Natural killer cell (primary cell): ENCODE measurements at regions not wholly inside any gene's neighbourhood (a gene's known extent, or its start where the extent isn't known, plus 50 kb on each side); places are given as distances from the start of the nearest gene placed in this dataset.

Experiments used
- ATAC-seq, 3 donors: fragments of 150-1000 bp in 2 of 3; fragments of 200-7000 bp in 1 of 3; cut with Tn5 transposase; 1 replicate in 1 of 3; 2 replicates in 2 of 3; pipeline ENCODE4 v1.10.0; 2021; ENCODE audit warnings: mild to moderate bottlenecking in 2 of 3, moderate library complexity in 2 of 3
- DNase-seq, 2 donors: peaks; one replicate each; pipeline versions ENCODE4 v3.0.0 to v3.0.0-alpha.2; 2013 to 2021; ENCODE audit warnings: mixed read lengths in 1 of 2
- H3K27ac ChIP-seq: one replicate; pipeline ENCODE4 v1.5.1; 2013; ENCODE audit warnings: mild to moderate bottlenecking, low read length
- H3K27me3 ChIP-seq: one replicate; pipeline ENCODE4 v1.6.1; 2013; ENCODE audit warnings: low read length; ENCODE audit not compliant: control insufficient read depth, insufficient read depth
- H3K36me3 ChIP-seq: one replicate; pipeline ENCODE4 v1.6.1; 2013; ENCODE audit warnings: low read length; ENCODE audit not compliant: control insufficient read depth, insufficient read depth
- H3K4me1 ChIP-seq: one replicate; pipeline ENCODE4 v1.6.1; 2013; ENCODE audit warnings: low read length; ENCODE audit not compliant: control insufficient read depth, insufficient read depth
- H3K4me3 ChIP-seq: one replicate; pipeline ENCODE4 v1.5.1; 2013; ENCODE audit warnings: low read length
- H3K9me3 ChIP-seq: one replicate; pipeline ENCODE4 v1.6.1; 2013; ENCODE audit warnings: low read length; ENCODE audit not compliant: control insufficient read depth, insufficient read depth
- H3K27ac Mint-ChIP-seq, 2 donors: one replicate each; pipeline ENCODE4 v1.8.0; 2022; ENCODE audit warnings: mild to moderate bottlenecking in 2 of 2, mixed read lengths in 2 of 2, moderate library complexity in 1 of 2
- H3K27me3 Mint-ChIP-seq, 2 donors: one replicate each; pipeline ENCODE4 v1.8.0; 2022; ENCODE audit warnings: low read depth in 2 of 2, mixed read lengths in 2 of 2
- H3K36me3 Mint-ChIP-seq: one replicate; pipeline ENCODE4 v1.8.0; 2022; ENCODE audit warnings: mixed read lengths
- H3K4me1 Mint-ChIP-seq, 2 donors: one replicate each; pipeline ENCODE4 v1.8.0; 2022; ENCODE audit warnings: mixed read lengths in 2 of 2
- H3K4me3 Mint-ChIP-seq: one replicate; pipeline ENCODE4 v1.8.0; 2022; ENCODE audit warnings: mild to moderate bottlenecking, moderate library complexity, mixed read lengths
- H3K9me3 Mint-ChIP-seq, 2 donors: one replicate each; pipeline ENCODE4 v1.8.0; 2022; ENCODE audit warnings: mixed read lengths in 2 of 2
- CTCF ChIP-seq: fragments of 200-600 bp; IDR thresholded peaks from one replicate; pipeline ENCODE4 v1.8.0; 2022; ENCODE audit warnings: antibody characterized with exemption
- WGBS: methylation state at CpG from one replicate; pipeline ENCODE4 v1.1.7; 2013; ENCODE audit warnings: missing lambda C conversion rate; ENCODE audit not compliant: insufficient coverage; 5-methylcytosine and 5-hydroxymethylcytosine counted together
- intact Hi-C: fragments of 100-400 bp; cut with micrococcal nuclease; formaldehyde crosslinking; loops from one replicate; pipeline ENCODE4 v1.14.2; 2022

DNA sequence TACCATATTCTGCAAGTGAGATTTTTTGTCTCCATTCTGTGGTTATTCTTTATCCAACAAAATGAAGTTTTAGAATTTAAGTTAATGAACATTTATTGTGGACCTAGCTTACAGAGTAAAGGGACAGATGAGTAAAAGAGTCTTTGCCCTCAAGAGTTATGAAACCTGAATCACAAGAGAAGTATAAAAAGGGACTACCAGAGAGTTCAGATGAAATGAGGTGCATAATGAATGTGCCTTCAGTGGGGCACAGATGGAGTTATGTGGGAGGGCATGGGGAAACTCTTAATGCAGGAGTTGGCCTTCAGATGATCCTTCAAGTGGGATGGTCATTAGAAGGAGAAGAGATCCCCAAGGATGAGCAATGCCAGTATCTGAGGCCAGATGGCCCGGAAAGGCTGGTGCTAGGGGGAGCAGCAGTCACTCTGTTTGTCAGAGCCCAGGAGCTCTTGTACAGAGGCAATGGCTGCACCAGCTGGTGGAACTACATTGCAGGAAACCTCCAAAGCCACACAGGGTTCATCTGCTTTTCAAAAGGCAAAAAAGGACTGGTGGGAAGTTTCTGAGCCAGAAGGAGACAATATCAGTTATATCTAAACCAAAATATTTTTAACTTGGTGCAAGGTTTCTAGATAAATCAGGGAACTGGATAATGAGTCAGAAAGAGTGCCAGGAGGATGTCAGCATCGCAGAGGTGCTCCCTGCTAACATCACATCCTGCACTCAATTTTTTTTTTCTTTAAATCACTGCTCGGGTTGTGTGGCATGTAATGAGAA is 162.0 kb downstream of the KLF6 start:
- no peak overlapping the region for H3K27ac ChIP-seq
- Mint-ChIP-seq H3K36me3 (peaks cover 10% of the 10 kb centered on the region), H3K9me3 (peaks cover 4 to 5% of the 10 kb centered on the region in 2 donors), H3K4me1 (peaks cover 8 to 9% of the 10 kb centered on the region in 2 donors), H3K4me3 (no peak overlapping the region), H3K27me3 (peaks cover 9 to 32% of the 10 kb centered on the region in 2 donors), H3K27ac (no peak overlapping the region)
- ATAC-seq, result no peak
- 74% methylated on average over 1 of the region's 3 CpGs for WGBS
- no peaks in the 10 kb centered on the region for H3K36me3 ChIP-seq
- intact Hi-C loops, result no loop called here
- no peaks in the 10 kb centered on the region for H3K27me3 ChIP-seq
- TF ChIP-seq CTCF, result no peak
- peak in 1 of 2 donors; percentile 20 for DNase-seq
- H3K4me1 ChIP-seq, result no peaks in the 10 kb centered on the region
- H3K4me3 ChIP-seq, result no peak overlapping the region
- H3K9me3 ChIP-seq, result peaks cover 5% of the 10 kb centered on the region

DNA sequence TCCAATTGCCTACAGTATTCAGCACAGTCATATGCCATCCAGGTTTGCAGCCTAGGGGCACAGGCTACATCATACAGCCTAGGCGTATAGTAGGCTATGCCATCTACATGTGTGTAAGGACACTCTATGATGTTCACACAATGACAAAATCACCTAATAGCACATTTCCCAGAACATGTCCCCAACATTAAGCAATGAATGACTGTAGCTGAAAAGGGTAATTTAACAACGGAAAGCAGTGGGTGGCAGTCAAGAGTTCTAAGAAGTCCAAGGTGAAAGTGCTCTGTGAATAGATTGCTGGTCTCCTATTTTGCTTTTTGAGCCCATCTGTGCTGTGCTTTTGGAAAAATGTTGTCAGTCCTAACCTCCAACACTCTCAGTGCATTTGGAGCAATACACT is 162.6 kb downstream of the KLF6 start:
- H3K9me3 ChIP-seq, result peaks cover 5% of the 10 kb centered on the region
- H3K4me1 ChIP-seq, result no peaks in the 10 kb centered on the region
- H3K4me1 Mint-ChIP-seq, result peaks cover 8 to 9% of the 10 kb centered on the region in 2 donors
- H3K36me3 ChIP-seq, result no peaks in the 10 kb centered on the region
- peaks cover 10% of the 10 kb centered on the region for H3K36me3 Mint-ChIP-seq
- H3K4me3 ChIP-seq, result no peak overlapping the region
- peaks cover 4 to 5% of the 10 kb centered on the region in 2 donors for H3K9me3 Mint-ChIP-seq
- H3K4me3 Mint-ChIP-seq, result no peak overlapping the region
- ATAC-seq (no peak), DNase-seq (peak in 1 of 2 donors; percentile 26)
- H3K27ac ChIP-seq, result no peak overlapping the region
- no peaks in the 10 kb centered on the region for H3K27me3 ChIP-seq
- peaks cover 9 to 32% of the 10 kb centered on the region in 2 donors for H3K27me3 Mint-ChIP-seq
- WGBS, result 73% methylated on average over 2 of the region's 2 CpGs
- intact Hi-C loops, result no loop called here
- no peak overlapping the region for H3K27ac Mint-ChIP-seq
- TF ChIP-seq CTCF, result no peak

DNA sequence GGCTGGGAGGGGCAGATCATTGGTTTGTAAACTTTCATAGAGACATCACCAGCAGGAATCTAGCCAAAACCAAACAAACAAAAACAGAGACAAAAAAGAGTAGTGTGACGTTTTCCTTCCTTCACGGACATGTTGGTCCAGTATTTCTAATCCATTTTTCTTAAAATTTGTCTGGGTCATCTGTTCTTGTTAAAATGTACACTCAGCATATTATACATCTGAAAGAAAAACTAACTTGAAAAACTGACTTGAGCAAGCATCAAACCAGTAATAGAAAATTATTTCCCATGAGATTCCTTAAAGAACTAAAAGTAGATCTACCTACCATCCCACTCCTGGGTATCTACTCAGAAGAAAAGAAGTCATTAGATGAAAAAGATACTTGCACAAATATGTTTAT is 164.2 kb downstream of the KLF6 start:
- H3K27ac Mint-ChIP-seq, result no peak overlapping the region
- H3K4me1 Mint-ChIP-seq, result peaks cover 8 to 9% of the 10 kb centered on the region in 2 donors
- no peak for TF ChIP-seq CTCF
- ATAC-seq (no peak), DNase-seq (no peak)
- no peak overlapping the region for H3K27ac ChIP-seq
- H3K36me3 Mint-ChIP-seq, result peaks cover 10% of the 10 kb centered on the region
- H3K36me3 ChIP-seq, result no peaks in the 10 kb centered on the region
- peaks cover 12 to 28% of the 10 kb centered on the region in 2 donors for H3K27me3 Mint-ChIP-seq
- peaks cover 5% of the 10 kb centered on the region for H3K9me3 ChIP-seq
- intact Hi-C loops, result no loop called here
- WGBS, result 93% methylated on average over 2 of the region's 2 CpGs
- peaks cover 4 to 5% of the 10 kb centered on the region in 2 donors for H3K9me3 Mint-ChIP-seq
- no peak overlapping the region for H3K4me3 ChIP-seq
- H3K4me3 Mint-ChIP-seq, result no peak overlapping the region
- no peaks in the 10 kb centered on the region for H3K27me3 ChIP-seq
- H3K4me1 ChIP-seq, result no peaks in the 10 kb centered on the region

DNA sequence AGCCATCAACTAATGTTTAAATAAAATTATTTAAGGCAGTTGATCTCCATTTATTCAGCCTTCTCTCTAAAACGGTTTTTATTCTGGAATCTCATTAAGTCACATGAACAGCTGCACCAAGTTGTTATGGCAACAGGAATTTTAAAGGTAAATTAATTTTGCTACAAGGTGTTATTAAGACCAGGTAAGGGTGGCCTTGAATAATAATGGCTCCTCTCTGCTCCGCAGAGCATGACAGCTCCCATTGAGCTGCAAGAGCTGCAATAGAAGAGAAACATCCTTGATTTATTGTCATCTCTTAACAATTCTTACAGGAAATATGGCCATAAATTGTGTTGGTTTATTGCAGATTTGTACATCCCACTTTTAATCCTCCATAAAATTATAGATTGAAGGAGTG is 165.8 kb downstream of the KLF6 start:
- 86% methylated on average over 2 of the region's 2 CpGs for WGBS
- Histone ChIP-seq H3K27me3 (no peaks in the 10 kb centered on the region), H3K4me3 (no peak overlapping the region), H3K4me1 (no peaks in the 10 kb centered on the region), H3K9me3 (peaks cover 5% of the 10 kb centered on the region), H3K27ac (no peak overlapping the region), H3K36me3 (no peaks in the 10 kb centered on the region)
- ATAC-seq (no peak), DNase-seq (no peak)
- no peak for TF ChIP-seq CTCF
- H3K9me3 Mint-ChIP-seq, result peaks cover 4 to 5% of the 10 kb centered on the region in 2 donors
- peaks cover 10 to 22% of the 10 kb centered on the region in 2 donors for H3K27me3 Mint-ChIP-seq
- peaks cover 10% of the 10 kb centered on the region for H3K36me3 Mint-ChIP-seq
- peaks cover 8 to 9% of the 10 kb centered on the region in 2 donors for H3K4me1 Mint-ChIP-seq
- H3K4me3 Mint-ChIP-seq, result no peak overlapping the region
- H3K27ac Mint-ChIP-seq, result no peak overlapping the region
- intact Hi-C loops, result no loop called here
